Left lung (tissue), 4 donors: ENCODE measurements at regions not wholly inside any gene's neighbourhood (a gene's known extent, or its start where the extent isn't known, plus 50 kb on each side); places are given as distances from the start of the nearest gene placed in this dataset.

Experiments used
- ATAC-seq: fragments of 200-7000 bp; cut with Tn5 transposase; one replicate; pipeline ENCODE4 v1.9.1; 2020; ENCODE audit warnings: moderate library complexity
- DNase-seq, 4 donors: peaks; one replicate each; pipeline ENCODE4 v3.0.0-alpha.2; 2013 to 2020
- H3K27ac ChIP-seq, 2 donors: fragments of 200-600 bp; sonication (generic) in 1 of 2; one replicate each; pipeline versions ENCODE4 v1.5.0 to v1.8.0; 2020 to 2021
- H3K27me3 ChIP-seq, 2 donors: fragments of 200-600 bp; sonication (generic) in 1 of 2; one replicate each; pipeline versions ENCODE4 v1.5.0 to v1.8.0; 2020 to 2021
- H3K36me3 ChIP-seq, 2 donors: fragments of 200-600 bp; sonication (generic) in 1 of 2; one replicate each; pipeline versions ENCODE4 v1.5.0 to v1.8.0; 2020 to 2021
- H3K4me1 ChIP-seq, 2 donors: fragments of 200-600 bp; one replicate each; pipeline ENCODE4 v1.8.0; 2021
- H3K4me3 ChIP-seq, 2 donors: fragments of 200-600 bp; sonication (generic) in 1 of 2; one replicate each; pipeline versions ENCODE4 v1.5.0 to v1.8.0; 2020 to 2021; ENCODE audit warnings: mild to moderate bottlenecking in 1 of 2
- H3K9me3 ChIP-seq, 2 donors: fragments of 200-600 bp; sonication (generic) in 1 of 2; one replicate each; pipeline versions ENCODE4 v1.5.0 to v1.8.0; 2020 to 2021
- intact Hi-C, 2 donors: fragments of 100-400 bp; cut with DNase I; formaldehyde crosslinking; loops; one replicate each; pipeline versions ENCODE4 v1.11.2 to v1.14.2; 2022
- TF ChIP-seq, protein P1 (sequence below), 2 donors: fragments of 200-600 bp; sonication (generic) in 1 of 2; IDR thresholded peaks; one replicate each; pipeline versions ENCODE4 v1.5.0 to v1.8.0; 2021; ENCODE audit warnings: antibody characterized with exemption in 2 of 2
- donor health status: DM: no; HTN: yes; CAD: no.
- donor health status: DM: no; HTN: no; CAD: no.

DNA sequence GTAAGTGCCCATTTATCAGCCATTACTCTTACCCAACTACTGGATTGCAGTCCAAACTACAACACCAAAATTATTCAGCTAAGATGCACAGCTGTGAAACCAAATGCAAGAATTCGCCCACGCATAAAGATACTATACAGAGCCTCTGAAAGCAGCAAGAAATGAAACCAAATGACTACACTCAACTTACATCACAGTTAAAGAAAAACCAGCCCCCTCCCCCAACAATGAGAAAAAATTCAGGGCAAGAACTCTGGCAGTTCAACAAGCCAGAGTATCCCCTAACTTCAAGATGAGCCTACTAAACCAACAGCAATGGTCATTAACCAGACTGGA, 209.1 kb upstream of the VWC2 start:
- no peak overlapping the region for H3K4me3 ChIP-seq
- H3K36me3 ChIP-seq: no peaks in the 10 kb centered on the region
- H3K9me3 ChIP-seq: peaks cover 0 to 32% of the 10 kb centered on the region in 2 donors
- no peak overlapping the region for H3K27ac ChIP-seq
- H3K4me1 ChIP-seq: no peaks in the 10 kb centered on the region
- TF ChIP-seq, protein P1, sequence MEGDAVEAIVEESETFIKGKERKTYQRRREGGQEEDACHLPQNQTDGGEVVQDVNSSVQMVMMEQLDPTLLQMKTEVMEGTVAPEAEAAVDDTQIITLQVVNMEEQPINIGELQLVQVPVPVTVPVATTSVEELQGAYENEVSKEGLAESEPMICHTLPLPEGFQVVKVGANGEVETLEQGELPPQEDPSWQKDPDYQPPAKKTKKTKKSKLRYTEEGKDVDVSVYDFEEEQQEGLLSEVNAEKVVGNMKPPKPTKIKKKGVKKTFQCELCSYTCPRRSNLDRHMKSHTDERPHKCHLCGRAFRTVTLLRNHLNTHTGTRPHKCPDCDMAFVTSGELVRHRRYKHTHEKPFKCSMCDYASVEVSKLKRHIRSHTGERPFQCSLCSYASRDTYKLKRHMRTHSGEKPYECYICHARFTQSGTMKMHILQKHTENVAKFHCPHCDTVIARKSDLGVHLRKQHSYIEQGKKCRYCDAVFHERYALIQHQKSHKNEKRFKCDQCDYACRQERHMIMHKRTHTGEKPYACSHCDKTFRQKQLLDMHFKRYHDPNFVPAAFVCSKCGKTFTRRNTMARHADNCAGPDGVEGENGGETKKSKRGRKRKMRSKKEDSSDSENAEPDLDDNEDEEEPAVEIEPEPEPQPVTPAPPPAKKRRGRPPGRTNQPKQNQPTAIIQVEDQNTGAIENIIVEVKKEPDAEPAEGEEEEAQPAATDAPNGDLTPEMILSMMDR (IDR thresholded peaks at IDR 0.05): no peak
- DNase-seq (no peak), ATAC-seq (no peak)
- intact Hi-C loops: no loop called here
- H3K27me3 ChIP-seq: no peaks in the 10 kb centered on the region

DNA sequence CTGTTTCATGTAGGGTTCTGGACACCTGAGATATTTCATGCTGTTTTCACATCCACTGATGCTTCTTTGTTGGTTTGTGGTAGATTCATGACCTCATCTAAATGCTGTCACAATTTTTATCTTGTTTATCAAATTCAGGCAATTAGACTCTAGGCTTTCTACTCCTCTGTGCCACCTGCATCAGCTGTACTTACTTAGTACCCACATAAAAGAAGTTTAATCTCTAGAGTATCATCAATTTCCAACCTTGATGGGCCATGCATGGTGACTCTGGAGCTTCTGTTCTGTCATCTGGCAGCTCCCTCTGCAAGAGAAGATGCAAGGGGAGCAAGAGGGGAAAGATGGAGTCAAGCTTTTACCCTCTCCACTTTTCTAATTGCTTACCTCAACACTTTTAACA, 195.9 kb upstream of the VWC2 start:
- Histone ChIP-seq H3K27ac (no peak overlapping the region), H3K9me3 (no peaks in the 10 kb centered on the region), H3K4me1 (no peaks in the 10 kb centered on the region), H3K27me3 (no peaks in the 10 kb centered on the region), H3K36me3 (no peaks in the 10 kb centered on the region), H3K4me3 (no peak overlapping the region)
- intact Hi-C loops: no loop called here
- no peak for DNase-seq
- no peak for ATAC-seq
- TF ChIP-seq, protein P1 (IDR thresholded peaks at IDR 0.05): no peak

- H3K36me3 ChIP-seq: no peaks in the 10 kb centered on the region
Observed at GRCh38 chr7:49579408-49579807, 194.0 kb upstream of the VWC2 start.

DNA sequence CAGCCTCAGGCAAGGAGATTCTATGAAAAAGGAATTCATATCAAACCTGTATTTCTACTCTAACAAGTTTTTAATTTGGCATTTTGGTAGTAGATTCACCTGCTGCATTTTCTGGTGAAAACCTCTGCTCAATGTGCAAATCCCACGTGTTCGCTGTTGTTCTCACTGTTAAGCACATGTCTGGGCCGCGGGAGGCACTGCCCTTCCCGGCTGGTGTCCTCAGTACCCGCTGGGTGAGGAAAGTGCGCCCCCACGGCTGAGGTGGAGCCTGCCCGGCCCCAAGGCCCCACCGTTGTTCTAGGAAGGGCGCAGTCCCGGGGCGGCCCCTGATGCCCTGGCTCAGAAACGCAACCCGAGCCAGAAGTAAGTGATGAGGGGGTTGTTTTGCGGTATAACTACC, 193.4 kb upstream of the VWC2 start:
- H3K4me3 ChIP-seq: no peak overlapping the region
- ATAC-seq: no peak
- intact Hi-C loops: no loop called here

More at GRCh38 chr7:49579408-49579807, 194.0 kb upstream of the VWC2 start:
- TF ChIP-seq, protein P1 (IDR thresholded peaks at IDR 0.05): no peak
- ATAC-seq: no peak
- Histone ChIP-seq H3K4me1 (no peaks in the 10 kb centered on the region), H3K4me3 (no peak overlapping the region), H3K27ac (no peak overlapping the region), H3K27me3 (no peaks in the 10 kb centered on the region), H3K9me3 (no peaks in the 10 kb centered on the region)
- DNase-seq: peak in 1 of 4 donors; percentile 35
- intact Hi-C loops: no loop called here

GRCh38 chr7:49580761-49581160, 192.7 kb upstream of the VWC2 start:
- H3K36me3 ChIP-seq: no peaks in the 10 kb centered on the region
- intact Hi-C loops: no loop called here
- ATAC-seq: no peak

More for the DNA sequence above, 193.4 kb upstream of the VWC2 start:
- Histone ChIP-seq H3K9me3 (no peaks in the 10 kb centered on the region), H3K4me1 (no peaks in the 10 kb centered on the region), H3K27ac (no peak overlapping the region), H3K36me3 (no peaks in the 10 kb centered on the region), H3K27me3 (no peaks in the 10 kb centered on the region)
- TF ChIP-seq, protein P1 (IDR thresholded peaks at IDR 0.05): no peak
- peak in 1 of 4 donors; percentile 78 for DNase-seq

More at GRCh38 chr7:49580761-49581160, 192.7 kb upstream of the VWC2 start:
- TF ChIP-seq, protein P1 (IDR thresholded peaks at IDR 0.05): no peak
- no peaks in the 10 kb centered on the region for H3K4me1 ChIP-seq
- H3K27me3 ChIP-seq: no peaks in the 10 kb centered on the region
- H3K27ac ChIP-seq: no peak overlapping the region
- H3K4me3 ChIP-seq: no peak overlapping the region
- DNase-seq: no peak
- no peaks in the 10 kb centered on the region for H3K9me3 ChIP-seq
